ENCODE measurements at regions not wholly inside any gene's neighbourhood (a gene's known extent, or its start where the extent isn't known, plus 50 kb on each side); places are given as distances from the start of the nearest gene placed in this dataset.

DNA sequence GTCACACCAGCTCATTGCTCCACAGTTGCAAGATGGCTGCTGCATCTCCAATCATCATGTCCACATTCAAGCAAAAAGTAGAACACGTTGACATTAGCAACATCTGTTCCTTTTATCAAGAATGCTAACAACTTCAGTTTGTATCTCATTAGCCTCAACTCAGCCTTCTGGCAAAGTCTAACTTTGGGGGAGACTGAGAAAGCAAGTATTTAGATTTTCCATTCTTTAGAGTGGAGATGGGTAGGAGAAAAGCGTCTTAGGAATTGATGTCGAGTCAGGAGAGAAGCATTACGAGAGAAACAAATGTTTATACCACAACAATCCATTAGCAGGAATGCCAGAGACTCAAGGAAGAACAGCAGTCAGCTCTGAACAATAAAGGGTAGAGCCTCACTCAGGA is 446.3 kb downstream of the ENC1 start:
- Histone ChIP-seq H4K20me1 (ENCODE audit: insufficient read depth, low read length) (no peaks in the 10 kb centered on the region), H2AFZ (ENCODE audit: low read depth, low read length) (no peak overlapping the region), H3K36me3 (ENCODE audit: insufficient read depth, low read length) (no peaks in the 10 kb centered on the region), H3K27ac (ENCODE audit: low read length) (no peak overlapping the region), H3K4me1 (ENCODE audit: insufficient read depth, low read length) (no peaks in the 10 kb centered on the region), H3K4me3 (ENCODE audit: low read depth in 1 of 2, low read length in 2 of 2) (no peak overlapping the region), H3K9me3 (ENCODE audit: insufficient read depth, low read length, severe bottlenecking) (no peaks in the 10 kb centered on the region), H3K79me2 (ENCODE audit: insufficient read depth, low read length) (no peaks in the 10 kb centered on the region), H3K9ac (ENCODE audit: low read depth, low read length) (no peak overlapping the region), H3K27me3 (ENCODE audit: insufficient read depth, low read length, poor library complexity) (no peaks in the 10 kb centered on the region), H3K4me2 (ENCODE audit: insufficient read depth, low read length) (no peak overlapping the region)
- ATAC-seq (ENCODE audit: insufficient read depth, low read depth) (no peak), DNase-seq (no peak)
- no peak for TF ChIP-seq EZH2 (IDR thresholded peaks at IDR 0.05; ENCODE audit: borderline replicate concordance, low read depth, low read length, severe bottlenecking)
- TF ChIP-seq, protein P1, sequence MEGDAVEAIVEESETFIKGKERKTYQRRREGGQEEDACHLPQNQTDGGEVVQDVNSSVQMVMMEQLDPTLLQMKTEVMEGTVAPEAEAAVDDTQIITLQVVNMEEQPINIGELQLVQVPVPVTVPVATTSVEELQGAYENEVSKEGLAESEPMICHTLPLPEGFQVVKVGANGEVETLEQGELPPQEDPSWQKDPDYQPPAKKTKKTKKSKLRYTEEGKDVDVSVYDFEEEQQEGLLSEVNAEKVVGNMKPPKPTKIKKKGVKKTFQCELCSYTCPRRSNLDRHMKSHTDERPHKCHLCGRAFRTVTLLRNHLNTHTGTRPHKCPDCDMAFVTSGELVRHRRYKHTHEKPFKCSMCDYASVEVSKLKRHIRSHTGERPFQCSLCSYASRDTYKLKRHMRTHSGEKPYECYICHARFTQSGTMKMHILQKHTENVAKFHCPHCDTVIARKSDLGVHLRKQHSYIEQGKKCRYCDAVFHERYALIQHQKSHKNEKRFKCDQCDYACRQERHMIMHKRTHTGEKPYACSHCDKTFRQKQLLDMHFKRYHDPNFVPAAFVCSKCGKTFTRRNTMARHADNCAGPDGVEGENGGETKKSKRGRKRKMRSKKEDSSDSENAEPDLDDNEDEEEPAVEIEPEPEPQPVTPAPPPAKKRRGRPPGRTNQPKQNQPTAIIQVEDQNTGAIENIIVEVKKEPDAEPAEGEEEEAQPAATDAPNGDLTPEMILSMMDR (IDR thresholded peaks at IDR 0.05; ENCODE audit: borderline replicate concordance, extremely low read depth, low read length, poor library complexity, severe bottlenecking): no peak

DNA sequence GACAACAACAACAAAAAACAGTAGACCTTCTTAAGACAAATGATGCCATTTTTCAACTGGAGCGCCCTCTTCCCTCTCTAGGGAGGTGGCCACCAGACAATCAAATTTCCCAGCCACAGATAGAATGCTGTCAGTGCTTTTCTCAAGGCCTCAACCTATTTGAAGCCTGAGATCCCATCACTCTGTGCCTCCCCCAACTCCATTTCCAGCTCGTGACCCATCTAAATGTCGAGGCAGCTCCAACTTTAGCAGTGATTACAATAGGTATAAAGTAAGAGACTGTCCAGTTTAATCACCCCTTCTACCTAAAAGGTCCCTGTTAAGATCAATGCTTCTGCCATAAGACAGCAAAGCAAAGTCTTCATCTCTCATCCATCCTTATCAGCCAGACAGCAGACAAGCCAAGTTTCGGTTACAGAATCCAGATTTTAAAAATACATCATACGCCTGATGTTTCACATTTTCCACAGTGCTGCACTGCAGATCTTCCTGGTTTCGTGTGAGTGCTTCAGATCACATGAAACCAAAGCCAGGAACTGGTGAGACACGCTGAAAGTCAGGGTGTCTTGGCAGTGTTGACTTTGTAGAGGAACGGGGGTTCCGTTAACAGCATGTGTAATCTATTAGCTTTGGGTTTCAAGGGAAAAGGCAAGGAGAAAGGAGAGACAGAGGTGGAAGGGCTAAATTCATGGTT is 447.8 kb downstream of the ENC1 start:
- H4K20me1 ChIP-seq (ENCODE audit: insufficient read depth, low read length): no peaks in the 10 kb centered on the region
- no peak for ATAC-seq (ENCODE audit: insufficient read depth, low read depth)

DNA sequence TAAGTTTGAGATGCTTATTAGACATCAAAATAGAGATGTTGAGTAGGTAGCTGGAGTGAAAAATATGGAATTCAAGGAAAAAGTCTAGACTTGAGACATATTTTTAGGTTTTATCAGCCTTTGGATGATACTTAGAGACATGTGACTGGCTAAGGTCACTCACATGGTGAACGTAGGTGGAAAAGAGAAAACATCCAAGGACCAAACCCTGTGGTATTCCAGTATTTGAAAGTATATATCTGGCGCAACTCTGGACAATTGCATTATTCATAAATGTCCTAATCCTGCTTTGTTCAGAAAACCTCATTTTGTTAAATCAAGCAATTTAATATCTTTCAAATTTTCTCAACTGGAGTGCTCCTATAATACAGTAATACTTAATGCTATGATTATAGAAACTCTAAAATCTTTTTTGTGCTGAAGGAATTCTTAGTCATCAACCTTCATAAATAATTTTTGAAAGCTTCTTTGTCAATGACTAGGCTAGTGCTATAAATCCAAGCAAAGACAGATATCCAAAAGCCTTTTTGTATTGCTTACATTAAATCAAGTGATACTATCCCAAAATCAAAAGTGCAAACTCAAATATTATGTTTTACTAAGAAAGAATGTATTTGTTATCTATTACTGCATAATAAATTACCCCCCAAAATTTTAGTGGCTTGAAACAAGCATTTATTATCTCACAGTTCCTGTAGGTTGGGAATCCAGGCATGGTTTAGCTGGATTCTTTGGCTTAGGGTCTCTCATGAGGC is 452.0 kb downstream of the ENC1 start:
- H4K20me1 ChIP-seq (ENCODE audit: insufficient read depth, low read length): no peaks in the 10 kb centered on the region
- H3K4me3 ChIP-seq (ENCODE audit: low read depth in 1 of 2, low read length in 2 of 2): no peak overlapping the region
- H3K27ac ChIP-seq (ENCODE audit: low read length): no peak overlapping the region
- H2AFZ ChIP-seq (ENCODE audit: low read depth, low read length): no peak overlapping the region
- no peak overlapping the region for H3K9ac ChIP-seq (ENCODE audit: low read depth, low read length)
- no peaks in the 10 kb centered on the region for H3K36me3 ChIP-seq (ENCODE audit: insufficient read depth, low read length)
- no peak for ATAC-seq (ENCODE audit: insufficient read depth, low read depth)
- no peaks in the 10 kb centered on the region for H3K4me1 ChIP-seq (ENCODE audit: insufficient read depth, low read length)
- DNase-seq: no peak
- no peak overlapping the region for H3K4me2 ChIP-seq (ENCODE audit: insufficient read depth, low read length)
- TF ChIP-seq EZH2 (IDR thresholded peaks at IDR 0.05; ENCODE audit: borderline replicate concordance, low read depth, low read length, severe bottlenecking): no peak
- TF ChIP-seq, protein P1 (IDR thresholded peaks at IDR 0.05; ENCODE audit: borderline replicate concordance, extremely low read depth, low read length, poor library complexity, severe bottlenecking): no peak
- no peaks in the 10 kb centered on the region for H3K79me2 ChIP-seq (ENCODE audit: insufficient read depth, low read length)
- H3K27me3 ChIP-seq (ENCODE audit: insufficient read depth, low read length, poor library complexity): no peaks in the 10 kb centered on the region
- H3K9me3 ChIP-seq (ENCODE audit: insufficient read depth, low read length, severe bottlenecking): no peaks in the 10 kb centered on the region

More for the DNA sequence above, 447.8 kb downstream of the ENC1 start:
- Histone ChIP-seq H2AFZ (ENCODE audit: low read depth, low read length) (no peak overlapping the region), H3K27ac (ENCODE audit: low read length) (no peak overlapping the region), H3K27me3 (ENCODE audit: insufficient read depth, low read length, poor library complexity) (no peaks in the 10 kb centered on the region), H3K9ac (ENCODE audit: low read depth, low read length) (no peak overlapping the region), H3K4me3 (ENCODE audit: low read depth in 1 of 2, low read length in 2 of 2) (no peak overlapping the region), H3K4me2 (ENCODE audit: insufficient read depth, low read length) (no peak overlapping the region), H3K9me3 (ENCODE audit: insufficient read depth, low read length, severe bottlenecking) (no peaks in the 10 kb centered on the region), H3K4me1 (ENCODE audit: insufficient read depth, low read length) (no peaks in the 10 kb centered on the region), H3K79me2 (ENCODE audit: insufficient read depth, low read length) (no peaks in the 10 kb centered on the region), H3K36me3 (ENCODE audit: insufficient read depth, low read length) (no peaks in the 10 kb centered on the region)
- TF ChIP-seq, protein P1 (IDR thresholded peaks at IDR 0.05; ENCODE audit: borderline replicate concordance, extremely low read depth, low read length, poor library complexity, severe bottlenecking): no peak
- TF ChIP-seq EZH2 (IDR thresholded peaks at IDR 0.05; ENCODE audit: borderline replicate concordance, low read depth, low read length, severe bottlenecking): no peak
- DNase-seq: no peak
